GM10248 (cell line): ENCODE measurements at regions not wholly inside any gene's neighbourhood (a gene's known extent, or its start where the extent isn't known, plus 50 kb on each side); places are given as distances from the start of the nearest gene placed in this dataset.

Experiments used
- CTCF ChIA-PET: fragments of 300-600 bp; sonication (Branson Sonifier 250); formaldehyde crosslinking; extraction: SDS; loops from one replicate; lab custom pipeline; 2021; ENCODE audit warnings: antibody characterized with exemption; lab: Yijun Ruan, JAX
- POLR2A ChIA-PET: fragments of 350-650 bp; sonication (Branson Sonifier 250); formaldehyde crosslinking; extraction: SDS; loops from one replicate; lab custom pipeline; 2020; ENCODE audit warnings: antibody characterized with exemption; lab: Yijun Ruan, JAX
- DNase-seq: peaks from one replicate; pipeline ENCODE4 v3.0.0; 2012; ENCODE audit errors: extremely low spot score
- CTCF ChIP-seq: IDR thresholded peaks from 2 replicates; pipeline ENCODE4 v1.5.1; 2012; ENCODE audit warnings: mild to moderate bottlenecking, low read depth; ENCODE audit errors: extremely low read depth, missing control alignments, control extremely low read depth

GRCh38 chr9:14031810-14032209 is 282.1 kb downstream of the NFIB start:
- no peak for TF ChIP-seq CTCF
- POLR2A ChIA-PET: no interaction called here
- no peak for DNase-seq
- CTCF ChIA-PET: no interaction called here

DNA sequence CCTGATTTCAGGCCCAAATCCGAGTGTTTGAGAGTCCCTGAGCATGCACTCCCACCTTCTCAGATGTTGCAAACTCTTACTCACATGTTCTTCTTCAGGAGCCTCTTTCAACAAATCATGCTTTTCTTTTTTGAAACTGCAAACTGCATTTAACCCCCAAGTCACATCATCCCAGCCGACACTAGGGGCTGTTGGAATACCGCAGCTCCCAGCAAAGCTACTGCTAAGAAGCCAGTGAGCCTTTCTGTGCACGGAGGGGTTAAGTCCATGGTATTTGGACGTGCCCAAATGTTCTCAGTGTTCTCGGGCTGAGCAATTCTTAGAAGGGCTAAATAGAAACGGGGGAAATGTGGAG is 282.9 kb downstream of the NFIB start:
- ChIA-PET POLR2A (no interaction called here), CTCF (no interaction called here)
- no peak for TF ChIP-seq CTCF
- no peak for DNase-seq

DNA sequence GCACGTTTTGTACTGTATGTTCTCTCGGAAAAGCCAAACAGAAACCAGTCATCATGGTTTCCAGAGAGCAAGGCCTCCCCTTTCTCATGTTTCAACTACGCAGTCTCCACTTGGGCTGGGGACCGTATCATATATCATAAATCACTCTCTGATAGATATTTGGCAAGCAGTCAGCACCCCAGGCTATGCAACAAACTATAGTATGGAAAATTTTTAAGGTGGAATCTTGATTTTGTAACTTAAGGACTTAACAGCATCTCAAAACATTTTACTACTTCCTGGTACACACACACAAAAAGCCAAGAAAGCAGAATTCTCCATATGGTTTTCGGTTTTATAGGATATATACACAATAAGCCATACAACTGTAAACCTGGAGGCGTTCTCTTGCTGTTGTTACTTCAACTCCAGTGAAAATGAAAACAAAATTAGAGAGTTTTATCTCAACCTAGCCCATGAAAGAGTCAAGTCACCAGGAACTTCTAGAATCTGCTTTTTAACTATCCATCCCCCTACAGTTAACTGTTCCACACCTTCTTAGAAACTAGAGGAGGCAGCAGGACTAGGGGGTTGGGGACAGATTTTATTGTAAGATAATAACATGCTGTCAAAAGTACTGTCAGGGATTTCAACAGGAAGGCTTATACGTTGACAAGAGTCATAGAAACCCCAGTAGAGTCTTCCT is 283.4 kb downstream of the NFIB start:
- ChIA-PET CTCF (no interaction called here), POLR2A (no interaction called here)
- no peak for DNase-seq
- TF ChIP-seq CTCF: no peak

DNA sequence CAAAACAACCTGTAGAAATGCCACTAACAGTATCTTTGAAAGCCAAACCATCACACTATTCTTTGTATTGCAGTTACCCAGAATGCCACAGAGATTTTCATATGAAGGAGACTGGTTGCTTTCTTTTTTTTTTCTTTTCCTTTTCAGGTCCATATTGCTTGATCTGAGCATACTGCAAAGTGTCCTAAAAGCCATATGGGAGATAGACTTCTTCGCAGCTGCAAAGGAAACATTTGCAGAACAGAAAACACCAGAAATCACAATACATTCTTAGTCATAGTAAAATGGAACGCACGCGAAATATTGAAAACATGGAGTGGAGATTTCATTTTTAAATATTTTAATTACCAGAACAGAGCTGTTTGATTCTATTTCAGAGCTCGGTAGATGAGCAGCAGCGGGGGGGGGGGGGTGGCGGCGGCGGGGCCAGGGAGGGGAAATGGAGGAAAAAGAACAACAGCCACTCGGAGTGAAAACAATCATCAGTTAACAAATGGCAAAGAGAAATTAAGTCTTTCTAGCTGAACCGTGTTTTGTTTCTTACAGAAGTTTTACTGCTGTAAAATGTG is 284.1 kb downstream of the NFIB start:
- no peak for DNase-seq
- ChIA-PET CTCF (no interaction called here), POLR2A (no interaction called here)
- TF ChIP-seq CTCF: no peak

DNA sequence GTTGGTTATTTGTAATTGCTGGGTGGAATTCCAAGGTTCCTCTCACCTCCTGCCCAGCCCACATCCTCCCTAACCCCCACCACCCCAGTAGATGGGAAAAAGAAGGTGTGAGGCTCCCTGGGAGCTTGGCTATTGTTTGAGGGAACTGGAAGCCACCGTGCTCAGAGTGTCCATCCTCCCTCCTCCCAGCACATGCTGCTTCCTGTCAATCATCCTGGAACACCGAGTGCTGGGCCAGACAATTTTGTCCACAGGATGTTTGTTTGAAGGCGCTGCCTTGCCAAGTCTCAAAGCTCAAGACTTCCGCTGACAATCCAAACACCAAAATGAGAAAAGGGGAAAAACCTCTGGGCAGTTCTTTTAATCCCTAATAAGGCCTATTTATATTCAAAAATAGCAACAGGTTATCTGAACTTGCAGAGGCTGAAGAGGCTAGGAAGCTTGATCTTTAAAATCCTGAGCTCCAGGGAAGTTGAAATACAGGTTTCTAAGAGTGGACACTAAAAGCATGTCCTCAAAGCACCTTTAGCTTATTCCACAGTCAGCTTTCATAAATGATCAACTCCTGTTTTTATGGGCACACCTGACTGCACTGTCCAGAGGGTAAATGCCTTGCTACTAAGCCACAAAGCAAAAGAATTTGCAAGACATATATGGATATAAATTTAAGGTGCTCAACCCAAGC is 286.7 kb downstream of the NFIB start:
- no peak for DNase-seq
- TF ChIP-seq CTCF: no peak
- ChIA-PET POLR2A (no interaction called here), CTCF (no interaction called here)

- TF ChIP-seq CTCF: no peak
- POLR2A ChIA-PET: no interaction called here
- DNase-seq: no peak
- CTCF ChIA-PET: no interaction called here
Observed at GRCh38 chr9:14025741-14026140, 288.2 kb downstream of the NFIB start.
